PC-9 (cell line): ENCODE measurements at regions not wholly inside any gene's neighbourhood (a gene's known extent, or its start where the extent isn't known, plus 50 kb on each side); places are given as distances from the start of the nearest gene placed in this dataset.

Experiments used
- BruUV-seq: library from RNA; stranded (reverse); fragments of 400-500 nt; replicated peaks from 2 replicates; lab custom pipeline; 2021; lab: Mats Ljungman, UMichigan
- CTCF ChIA-PET: fragments of 300-600 bp; sonication (Branson Sonifier 250); formaldehyde crosslinking; loops from one replicate; lab custom pipeline; 2022; ENCODE audit warnings: antibody characterized with exemption; lab: Charles Lee
- POLR2A ChIA-PET: fragments of 300-600 bp; sonication (Branson Sonifier 250); formaldehyde crosslinking; loops from one replicate; lab custom pipeline; 2022; ENCODE audit warnings: antibody characterized with exemption; ENCODE audit not compliant: unreplicated experiment; lab: Charles Lee
- DNase-seq, 2 experiments: peaks; one replicate each; pipeline versions ENCODE4 v3.0.0 to v3.0.0-alpha.2; 2015 to 2022; ENCODE audit warnings: mixed read lengths in 1 of 2
- H2AFZ ChIP-seq: fragments of 200-600 bp; sonication (generic); 2 replicates; pipeline ENCODE4 v1.8.1; 2017; ENCODE audit warnings: antibody characterized with exemption
- H3F3A ChIP-seq: fragments of 200-600 bp; sonication (generic); 2 replicates; pipeline ENCODE4 v1.8.1; 2017; ENCODE audit warnings: antibody characterized with exemption, mild to moderate bottlenecking, low read depth; ENCODE audit not compliant: insufficient read depth
- H3K27ac ChIP-seq: fragments of 200-600 bp; sonication (generic); 2 replicates; pipeline ENCODE4 v1.6.1; 2016; ENCODE audit warnings: mixed run types
- H3K27me3 ChIP-seq: fragments of 200-600 bp; sonication (generic); 2 replicates; pipeline ENCODE4 v1.6.1; 2016; ENCODE audit warnings: low read depth, mixed run types; ENCODE audit not compliant: insufficient read depth
- H3K36me3 ChIP-seq: fragments of 200-600 bp; sonication (generic); 2 replicates; pipeline ENCODE4 v1.6.1; 2016; ENCODE audit warnings: low read depth, mixed run types
- H3K4me1 ChIP-seq: fragments of 200-600 bp; sonication (generic); replicated peaks from 2 replicates; pipeline ENCODE4 v1.6.1; 2016; ENCODE audit warnings: mixed run types; ENCODE audit not compliant: insufficient read depth
- H3K4me2 ChIP-seq: fragments of 200-600 bp; sonication (generic); 2 replicates; pipeline ENCODE4 v1.6.1; 2017; ENCODE audit warnings: mixed run types
- H3K4me3 ChIP-seq: fragments of 200-600 bp; sonication (generic); 2 replicates; pipeline ENCODE4 v1.6.1; 2016; ENCODE audit warnings: mixed run types
- H3K79me2 ChIP-seq: fragments of 200-600 bp; sonication (generic); 2 replicates; pipeline ENCODE4 v1.6.1; 2017; ENCODE audit warnings: low read depth, mixed run types
- H3K9me2 ChIP-seq: fragments of 200-600 bp; sonication (generic); 2 replicates; pipeline ENCODE4 v1.8.1; 2017; ENCODE audit warnings: mild to moderate bottlenecking; ENCODE audit not compliant: insufficient read depth
- H3K9me3 ChIP-seq: fragments of 200-600 bp; sonication (generic); 2 replicates; pipeline ENCODE4 v1.8.1; 2016; ENCODE audit warnings: low read depth; ENCODE audit not compliant: insufficient read depth
- H4K20me1 ChIP-seq: fragments of 200-600 bp; sonication (generic); 2 replicates; pipeline ENCODE4 v1.8.1; 2017; ENCODE audit not compliant: insufficient read depth
- CTCF ChIP-seq: fragments of 200-600 bp; sonication (generic); conservative IDR thresholded peaks from 2 replicates; pipeline ENCODE4 v1.6.1; 2017; ENCODE audit warnings: mixed run types, antibody characterized with exemption, mild to moderate bottlenecking, moderate library complexity
- EZH2 ChIP-seq: fragments of 200-600 bp; sonication (generic); IDR thresholded peaks from 2 replicates; pipeline ENCODE4 v1.8.0; 2017; ENCODE audit warnings: antibody characterized with exemption, low read depth
- intact Hi-C: fragments of 100-400 bp; cut with micrococcal nuclease; formaldehyde crosslinking; loops from one replicate; pipeline ENCODE4 v1.10.0; 2022; ENCODE audit not compliant: unreplicated experiment

GRCh38 chr15:60057554-60057953 lies 53.4 kb downstream of the FOXB1 start:
- Histone ChIP-seq H3F3A (no peaks in the 10 kb centered on the region), H3K79me2 (no peaks in the 10 kb centered on the region), H3K36me3 (no peaks in the 10 kb centered on the region), H3K27me3 (no peaks in the 10 kb centered on the region), H3K27ac (no peak overlapping the region), H2AFZ (no peak overlapping the region), H3K4me2 (no peak overlapping the region), H3K4me1 (no peaks in the 10 kb centered on the region), H3K4me3 (no peak overlapping the region), H3K9me2 (no peaks in the 10 kb centered on the region), H4K20me1 (no peaks in the 10 kb centered on the region), H3K9me3 (no peaks in the 10 kb centered on the region; the same call in 1 of the 2 replicates)
- no peak for DNase-seq
- ChIA-PET CTCF (no interaction called here), POLR2A (no interaction called here)
- intact Hi-C loops: no loop called here
- TF ChIP-seq CTCF: no peak
- no peak for TF ChIP-seq EZH2
- no TSS peak for BruUV-seq

GRCh38 chr15:60059186-60059585 lies 55.1 kb downstream of the FOXB1 start:
- Histone ChIP-seq H3K4me1 (no peaks in the 10 kb centered on the region), H3K9me2 (no peaks in the 10 kb centered on the region), H3K79me2 (no peaks in the 10 kb centered on the region), H4K20me1 (no peaks in the 10 kb centered on the region), H3F3A (no peaks in the 10 kb centered on the region), H3K27ac (no peak overlapping the region), H3K27me3 (no peaks in the 10 kb centered on the region), H3K36me3 (no peaks in the 10 kb centered on the region), H3K4me3 (no peak overlapping the region), H2AFZ (no peak overlapping the region), H3K4me2 (no peak overlapping the region), H3K9me3 (no peaks in the 10 kb centered on the region; the same call in 1 of the 2 replicates)
- no TSS peak for BruUV-seq
- intact Hi-C loops: no loop called here
- TF ChIP-seq EZH2: no peak
- no peak for TF ChIP-seq CTCF
- no peak for DNase-seq
- POLR2A ChIA-PET: no interaction called here
- CTCF ChIA-PET: no interaction called here

- H3F3A ChIP-seq: no peaks in the 10 kb centered on the region
- H3K4me1 ChIP-seq: no peaks in the 10 kb centered on the region
- H3K27ac ChIP-seq: no peak overlapping the region
- H3K9me3 ChIP-seq: no peaks in the 10 kb centered on the region; the same call in 1 of the 2 replicates
- TF ChIP-seq EZH2 (no peak), CTCF (no peak)
- H3K79me2 ChIP-seq: no peaks in the 10 kb centered on the region
- no peaks in the 10 kb centered on the region for H3K9me2 ChIP-seq
- ChIA-PET CTCF (no interaction called here), POLR2A (no interaction called here)
- H3K4me2 ChIP-seq: no peak overlapping the region
- H2AFZ ChIP-seq: no peak overlapping the region
- DNase-seq: no peak
- intact Hi-C loops: no loop called here
- no peaks in the 10 kb centered on the region for H4K20me1 ChIP-seq
- no TSS peak for BruUV-seq
- no peak overlapping the region for H3K4me3 ChIP-seq
- H3K27me3 ChIP-seq: no peaks in the 10 kb centered on the region
- H3K36me3 ChIP-seq: no peaks in the 10 kb centered on the region
Observed at GRCh38 chr15:60061758-60062157, 57.6 kb downstream of the FOXB1 start.
